HCT116 (cell line): ENCODE measurements at regions not wholly inside any gene's neighbourhood (a gene's known extent, or its start where the extent isn't known, plus 50 kb on each side); places are given as distances from the start of the nearest gene placed in this dataset.

Source experiments
- ATAC-seq: fragments of 200-7000 bp; cut with Tn5 transposase; 2 replicates; pipeline ENCODE4 v1.9.1; 2020; ENCODE audit warnings: mild to moderate bottlenecking, moderate library complexity
- BruUV-seq: library from RNA; stranded (reverse); fragments of 400-500 nt; replicated peaks from 2 replicates; lab custom pipeline; 2021; lab: Mats Ljungman, UMichigan
- CTCF ChIA-PET: fragments of 300-600 bp; sonication (Branson Sonifier 250); formaldehyde crosslinking; loops from one replicate; lab custom pipeline; 2021; ENCODE audit warnings: antibody characterized with exemption; lab: Charles Lee
- POLR2A ChIA-PET: fragments of 300-600, 350-600 bp; sonication (Branson Sonifier 250); formaldehyde crosslinking; loops from one replicate; lab custom pipeline; 2021; ENCODE audit warnings: antibody characterized with exemption; lab: Charles Lee
- RAD21 ChIA-PET, 2 experiments: fragments of 300-600 bp; sonication (Branson Sonifier 250); formaldehyde crosslinking; loops; one replicate each; lab custom pipeline; 2023; ENCODE audit warnings: low total read pairs in 2 of 2; ENCODE audit not compliant: uncharacterized antibody in 2 of 2, unreplicated experiment in 2 of 2, low non-redundant PET in 1 of 2; lab: Charles Lee
- DNase-seq: peaks from one replicate; pipeline ENCODE4 v3.0.0-alpha.2; 2010; ENCODE audit warnings: low read depth, low spot score
- H2AFZ ChIP-seq: fragments of 200-600 bp; shearing (Covaris generic), sonication (generic); 2 replicates; pipeline ENCODE4 v1.6.1; 2017; ENCODE audit warnings: low read depth, mixed run types, mixed read lengths, antibody characterized with exemption, low read length; ENCODE audit not compliant: poor library complexity, severe bottlenecking
- H3K27ac ChIP-seq: 2 replicates; pipeline ENCODE4 v1.5.1; 2012; ENCODE audit warnings: low read depth, low read length
- H3K27me3 ChIP-seq: fragments of 200-600 bp; sonication (generic); 2 replicates; pipeline ENCODE4 v1.6.1; 2016; ENCODE audit warnings: mixed run types, low read length, mixed read lengths; ENCODE audit not compliant: insufficient read depth
- H3K36me3 ChIP-seq, 2 experiments: fragments of 200-500 bp in 1 of 2; fragments of 200-600 bp in 1 of 2; sonication (Bioruptor generic) in 1 of 2; sonication (generic) in 1 of 2; 2 replicates each; pipeline versions ENCODE4 v1.5.1 to v1.6.1; 2014 to 2016; ENCODE audit warnings: low read length in 2 of 2, inconsistent platforms in 1 of 2, mixed read lengths in 1 of 2, mixed run types in 1 of 2; ENCODE audit not compliant: insufficient read depth in 2 of 2, control insufficient read depth in 1 of 2
- H3K4me1 ChIP-seq, 2 experiments: fragments of 200-600 bp in 1 of 2; sonication (generic) in 1 of 2; 2 replicates each; pipeline versions ENCODE4 v1.5.1 to v1.6.1; 2012 to 2017; ENCODE audit warnings: low read length in 2 of 2, inconsistent platforms in 1 of 2, mild to moderate bottlenecking in 1 of 2, mixed read lengths in 1 of 2, mixed run types in 1 of 2, moderate library complexity in 1 of 2; ENCODE audit not compliant: insufficient read depth in 2 of 2, control insufficient read depth in 1 of 2
- H3K4me2 ChIP-seq: fragments of 200-600 bp; sonication (generic); 2 replicates; pipeline ENCODE4 v1.6.1; 2017; ENCODE audit warnings: mixed run types, low read length, mixed read lengths
- H3K4me3 ChIP-seq, 2 experiments: fragments of 200-600 bp in 1 of 2; sonication (generic) in 1 of 2; replicated peaks in 1 of 2; 2 replicates each; pipeline ENCODE4 v1.5.1; 2011 to 2016; ENCODE audit warnings: low read length in 2 of 2, control low read depth in 1 of 2, low read depth in 1 of 2, mild to moderate bottlenecking in 1 of 2, mixed read lengths in 1 of 2, mixed run types in 1 of 2
- H3K79me2 ChIP-seq: fragments of 200-600 bp; sonication (generic); 2 replicates; pipeline ENCODE4 v1.6.1; 2017; ENCODE audit warnings: mild to moderate bottlenecking, mixed run types, low read length, moderate library complexity, mixed read lengths; ENCODE audit not compliant: insufficient read depth
- H3K9ac ChIP-seq: fragments of 200-600 bp; sonication (generic); 2 replicates; pipeline ENCODE4 v1.6.1; 2016; ENCODE audit warnings: low read length, mixed read lengths
- H3K9me2 ChIP-seq: fragments of 200-600 bp; sonication (generic), shearing (Covaris generic); 2 replicates; pipeline ENCODE4 v1.6.1; 2017; ENCODE audit warnings: mixed run types, mild to moderate bottlenecking, moderate library complexity; ENCODE audit not compliant: insufficient read depth
- H3K9me3 ChIP-seq, 2 experiments: fragments of 200-500 bp in 1 of 2; fragments of 200-600 bp in 1 of 2; sonication (Bioruptor generic) in 1 of 2; sonication (generic) in 1 of 2; 2 replicates each; pipeline ENCODE4 v1.6.1; 2014 to 2017; ENCODE audit warnings: low read length in 2 of 2, mixed read lengths in 2 of 2, inconsistent platforms in 1 of 2, low read depth in 1 of 2, mild to moderate bottlenecking in 1 of 2, mixed run types in 1 of 2, moderate library complexity in 1 of 2; ENCODE audit not compliant: control insufficient read depth in 1 of 2, insufficient read depth in 1 of 2
- H4K20me1 ChIP-seq: fragments of 200-600 bp; sonication (generic), shearing (Covaris generic); 2 replicates; pipeline ENCODE4 v1.6.1; 2017; ENCODE audit warnings: mixed run types, mild to moderate bottlenecking, moderate library complexity; ENCODE audit not compliant: insufficient read depth
- CBX3 ChIP-seq: IDR thresholded peaks from 2 replicates; pipeline ENCODE4 v1.6.1; 2012; ENCODE audit warnings: low read depth
- CEBPB ChIP-seq: IDR thresholded peaks from 2 replicates; pipeline ENCODE4 v1.6.1; 2012; ENCODE audit warnings: low read depth
- EGR1 ChIP-seq: IDR thresholded peaks from 2 replicates; pipeline ENCODE4 v1.6.1; 2012; ENCODE audit warnings: low read depth
- ELF1 ChIP-seq: IDR thresholded peaks from 2 replicates; pipeline ENCODE4 v1.6.1; 2012; ENCODE audit warnings: low read depth, borderline replicate concordance
- EZH2 ChIP-seq: fragments of 200-600 bp; sonication (generic); IDR thresholded peaks from 2 replicates; pipeline ENCODE4 v1.6.1; 2017; ENCODE audit warnings: antibody characterized with exemption, mixed run types
- FOSL1 ChIP-seq: IDR thresholded peaks from 2 replicates; pipeline ENCODE4 v1.6.1; 2012; ENCODE audit warnings: low read depth
- JUND ChIP-seq: IDR thresholded peaks from 2 replicates; pipeline ENCODE4 v1.6.1; 2012
- POLR2A ChIP-seq: IDR thresholded peaks from 2 replicates; pipeline ENCODE4 v1.7.0; 2011; ENCODE audit warnings: borderline replicate concordance; ENCODE audit not compliant: insufficient read depth, insufficient read length; ENCODE audit errors: extremely low read depth
- POLR2AphosphoS5 ChIP-seq: IDR thresholded peaks from 2 replicates; pipeline ENCODE4 v1.6.1; 2011; ENCODE audit warnings: mild to moderate bottlenecking, low read depth, low read length, moderate library complexity
- REST ChIP-seq: IDR thresholded peaks from 2 replicates; pipeline ENCODE4 v1.6.1; 2012; ENCODE audit warnings: low read depth
- SIN3A ChIP-seq: IDR thresholded peaks from 2 replicates; pipeline ENCODE4 v1.6.1; 2012; ENCODE audit warnings: low read depth
- SP1 ChIP-seq: IDR thresholded peaks from 2 replicates; pipeline ENCODE4 v1.6.1; 2012; ENCODE audit warnings: low read depth
- SRF ChIP-seq: IDR thresholded peaks from 2 replicates; pipeline ENCODE4 v1.6.1; 2012; ENCODE audit warnings: low read depth
- intact Hi-C: fragments of 100-400 bp; cut with micrococcal nuclease; formaldehyde crosslinking; loops from 2 replicates; pipeline ENCODE4 v1.10.0; 2022
- TF ChIP-seq, protein P1 (sequence below): IDR thresholded peaks from 2 replicates; pipeline ENCODE4 v1.6.1; 2011; ENCODE audit warnings: mild to moderate bottlenecking, low read length, moderate library complexity; ENCODE audit not compliant: insufficient replicate concordance; ENCODE audit errors: extremely low read depth
- TF ChIP-seq, protein P2 (sequence below), 3 experiments: fragments of 200-600 bp in 1 of 3; sonication (generic) in 1 of 3; IDR thresholded peaks in 2 of 3; conservative IDR thresholded peaks in 1 of 3; 2 replicates each; pipeline ENCODE4 v1.5.1; 2012 to 2017; ENCODE audit warnings: low read depth in 2 of 3, low read length in 2 of 3, antibody characterized with exemption in 1 of 3, borderline replicate concordance in 1 of 3, control low read depth in 1 of 3, mild to moderate bottlenecking in 1 of 3, mixed read lengths in 1 of 3, mixed run types in 1 of 3, moderate library complexity in 1 of 3; ENCODE audit not compliant: insufficient read depth in 1 of 3

DNA sequence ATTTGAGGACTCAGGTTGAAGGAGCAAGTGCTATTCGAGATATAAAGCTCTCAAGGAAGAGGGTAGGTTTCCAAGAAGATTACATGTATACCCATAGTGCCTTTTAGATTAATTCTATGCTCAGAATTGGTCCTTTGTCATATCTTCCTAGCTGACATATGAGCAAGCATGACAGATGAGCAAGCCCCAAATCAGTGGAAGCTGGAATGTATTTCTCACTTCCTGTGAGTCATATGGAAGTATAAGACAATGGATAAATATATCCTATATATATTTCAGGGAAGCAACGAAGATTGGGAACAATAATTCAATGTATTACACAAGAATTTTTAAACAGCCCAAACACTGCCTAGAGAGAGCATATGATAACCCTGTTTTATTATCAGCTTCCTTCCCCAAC lies 674.1 kb upstream of the ATXN7L3B start:
- Histone ChIP-seq H3K9ac (no peak overlapping the region), H3K4me2 (peak overlapping the region; percentile 34; the same call in 1 of the 2 replicates), H2AFZ (peak overlapping the region; percentile 80), H3K4me1 (peaks cover 0 to 13% of the 10 kb centered on the region in 2 experiments; a peak in 2 of 4 replicates), H3K27ac (no peak overlapping the region), H3K9me2 (no peaks in the 10 kb centered on the region), H3K4me3 (no peak overlapping the region), H4K20me1 (no peaks in the 10 kb centered on the region), H3K9me3 (no peaks in the 10 kb centered on the region), H3K27me3 (no peaks in the 10 kb centered on the region), H3K79me2 (no peaks in the 10 kb centered on the region), H3K36me3 (no peaks in the 10 kb centered on the region)
- BruUV-seq = no TSS peak
- peak; percentile 21 for DNase-seq
- intact Hi-C loops = no loop called here
- peak; percentile 38; the same call in 1 of the 2 replicates for ATAC-seq
- CTCF ChIA-PET = no interaction called here
- RAD21 ChIA-PET = no interaction called here
- POLR2A ChIA-PET = no interaction called here
- TF ChIP-seq FOSL1 (peak; percentile 77), SIN3A (no peak), CBX3 (peak; percentile 41; the same call in 1 of the 2 replicates), EZH2 (no peak), SP1 (peak; percentile 28; the same call in 1 of the 2 replicates), POLR2AphosphoS5 (no peak), JUND (peak; percentile 52), POLR2A (no peak), SRF (no peak), CEBPB (0 out of 2 replicates have a peak, but pooled peaks have one; percentile 29)

DNA sequence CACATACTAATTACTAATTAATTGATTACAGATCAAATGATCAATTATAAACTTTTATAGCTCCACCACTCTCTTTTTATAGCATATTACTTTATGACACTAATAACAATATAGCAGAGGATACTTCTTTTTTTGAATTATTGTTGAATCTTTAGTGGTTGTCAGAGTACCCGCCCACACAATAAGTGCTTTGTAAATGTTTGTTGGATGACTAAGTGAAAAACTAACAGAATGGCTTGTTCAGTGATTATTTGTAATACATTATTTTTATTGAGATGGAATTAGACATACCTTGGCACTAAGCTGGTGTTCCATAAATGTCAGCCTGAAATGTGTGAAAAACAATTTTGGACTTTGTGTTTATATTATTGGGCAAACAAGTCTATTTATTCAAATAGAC lies 670.5 kb upstream of the ATXN7L3B start:
- Histone ChIP-seq H3K9me3 (no peaks in the 10 kb centered on the region), H2AFZ (no peak overlapping the region), H4K20me1 (no peaks in the 10 kb centered on the region), H3K27ac (no peak overlapping the region), H3K9me2 (no peaks in the 10 kb centered on the region), H3K4me1 (peaks cover 0 to 13% of the 10 kb centered on the region in 2 experiments; a peak in 2 of 4 replicates), H3K4me3 (no peak overlapping the region), H3K79me2 (no peaks in the 10 kb centered on the region), H3K9ac (no peak overlapping the region), H3K4me2 (no peak overlapping the region), H3K36me3 (no peaks in the 10 kb centered on the region), H3K27me3 (no peaks in the 10 kb centered on the region)
- ATAC-seq (no peak), DNase-seq (no peak)
- CTCF ChIA-PET = no interaction called here
- POLR2A ChIA-PET = no interaction called here
- intact Hi-C loops = no loop called here
- no TSS peak for BruUV-seq
- RAD21 ChIA-PET = no interaction called here
- TF ChIP-seq, protein P1, sequence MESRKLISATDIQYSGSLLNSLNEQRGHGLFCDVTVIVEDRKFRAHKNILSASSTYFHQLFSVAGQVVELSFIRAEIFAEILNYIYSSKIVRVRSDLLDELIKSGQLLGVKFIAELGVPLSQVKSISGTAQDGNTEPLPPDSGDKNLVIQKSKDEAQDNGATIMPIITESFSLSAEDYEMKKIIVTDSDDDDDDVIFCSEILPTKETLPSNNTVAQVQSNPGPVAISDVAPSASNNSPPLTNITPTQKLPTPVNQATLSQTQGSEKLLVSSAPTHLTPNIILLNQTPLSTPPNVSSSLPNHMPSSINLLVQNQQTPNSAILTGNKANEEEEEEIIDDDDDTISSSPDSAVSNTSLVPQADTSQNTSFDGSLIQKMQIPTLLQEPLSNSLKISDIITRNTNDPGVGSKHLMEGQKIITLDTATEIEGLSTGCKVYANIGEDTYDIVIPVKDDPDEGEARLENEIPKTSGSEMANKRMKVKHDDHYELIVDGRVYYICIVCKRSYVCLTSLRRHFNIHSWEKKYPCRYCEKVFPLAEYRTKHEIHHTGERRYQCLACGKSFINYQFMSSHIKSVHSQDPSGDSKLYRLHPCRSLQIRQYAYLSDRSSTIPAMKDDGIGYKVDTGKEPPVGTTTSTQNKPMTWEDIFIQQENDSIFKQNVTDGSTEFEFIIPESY = no peak
- TF ChIP-seq REST (no peak), ELF1 (no peak), FOSL1 (no peak), JUND (no peak), SRF (no peak), EGR1 (no peak)
- TF ChIP-seq, protein P2, sequence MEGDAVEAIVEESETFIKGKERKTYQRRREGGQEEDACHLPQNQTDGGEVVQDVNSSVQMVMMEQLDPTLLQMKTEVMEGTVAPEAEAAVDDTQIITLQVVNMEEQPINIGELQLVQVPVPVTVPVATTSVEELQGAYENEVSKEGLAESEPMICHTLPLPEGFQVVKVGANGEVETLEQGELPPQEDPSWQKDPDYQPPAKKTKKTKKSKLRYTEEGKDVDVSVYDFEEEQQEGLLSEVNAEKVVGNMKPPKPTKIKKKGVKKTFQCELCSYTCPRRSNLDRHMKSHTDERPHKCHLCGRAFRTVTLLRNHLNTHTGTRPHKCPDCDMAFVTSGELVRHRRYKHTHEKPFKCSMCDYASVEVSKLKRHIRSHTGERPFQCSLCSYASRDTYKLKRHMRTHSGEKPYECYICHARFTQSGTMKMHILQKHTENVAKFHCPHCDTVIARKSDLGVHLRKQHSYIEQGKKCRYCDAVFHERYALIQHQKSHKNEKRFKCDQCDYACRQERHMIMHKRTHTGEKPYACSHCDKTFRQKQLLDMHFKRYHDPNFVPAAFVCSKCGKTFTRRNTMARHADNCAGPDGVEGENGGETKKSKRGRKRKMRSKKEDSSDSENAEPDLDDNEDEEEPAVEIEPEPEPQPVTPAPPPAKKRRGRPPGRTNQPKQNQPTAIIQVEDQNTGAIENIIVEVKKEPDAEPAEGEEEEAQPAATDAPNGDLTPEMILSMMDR (IDR thresholded peaks at IDR 0.05 in 2 of 3, conservative IDR thresholded peaks at IDR 0.05 in 1 of 3; ENCODE audit: borderline replicate concordance in 1 of 3, insufficient read depth in 1 of 3, low read depth in 2 of 3, low read length in 2 of 3) = no peak
